ENCODE measurements at regions not wholly inside any gene's neighbourhood (a gene's known extent, or its start where the extent isn't known, plus 50 kb on each side); places are given as distances from the start of the nearest gene placed in this dataset.

GRCh38 chr2:39949131-39949530, 170.1 kb upstream of the THUMPD2 start:
- Histone ChIP-seq H3K9me3 (ENCODE audit: low read depth, low read length) (no peaks in the 10 kb centered on the region), H3K27ac (no peak overlapping the region), H3K36me3 (ENCODE audit: insufficient read depth, low read length) (no peaks in the 10 kb centered on the region), H3K9ac (ENCODE audit: insufficient read length) (no peak overlapping the region), H3K4me3 (no peak overlapping the region)
- TF ChIP-seq EZH2 (IDR thresholded peaks at IDR 0.05), result no peak
- TF ChIP-seq FOXP2 (optimal IDR thresholded peaks at IDR 0.05; ENCODE audit: control extremely low read depth, extremely low read length, insufficient read depth), result no peak
- TF ChIP-seq POLR2AphosphoS5 (IDR thresholded peaks at IDR 0.05; ENCODE audit: borderline replicate concordance, low read depth, low read length), result no peak
- DNase-seq (ENCODE audit: low read depth, low spot score), result no peak

GRCh38 chr2:39948016-39948719, 169.1 kb upstream of the THUMPD2 start:
- Histone ChIP-seq H3K27ac (no peak overlapping the region), H3K4me3 (no peak overlapping the region), H3K9ac (ENCODE audit: insufficient read length) (no peak overlapping the region), H3K9me3 (ENCODE audit: low read depth, low read length) (no peaks in the 10 kb centered on the region), H3K36me3 (ENCODE audit: insufficient read depth, low read length) (no peaks in the 10 kb centered on the region)
- no peak for TF ChIP-seq FOXP2 (optimal IDR thresholded peaks at IDR 0.05; ENCODE audit: control extremely low read depth, extremely low read length, insufficient read depth)
- no peak for TF ChIP-seq EZH2 (IDR thresholded peaks at IDR 0.05)
- no peak for TF ChIP-seq POLR2AphosphoS5 (IDR thresholded peaks at IDR 0.05; ENCODE audit: borderline replicate concordance, low read depth, low read length)
- DNase-seq (ENCODE audit: low read depth, low spot score), result no peak

GRCh38 chr2:39947294-39948015, 168.4 kb upstream of the THUMPD2 start:
- no peak overlapping the region for H3K4me3 ChIP-seq
- no peaks in the 10 kb centered on the region for H3K9me3 ChIP-seq (ENCODE audit: low read depth, low read length)
- H3K36me3 ChIP-seq (ENCODE audit: insufficient read depth, low read length), result no peaks in the 10 kb centered on the region
- no peak for DNase-seq (ENCODE audit: low read depth, low spot score)
- TF ChIP-seq POLR2AphosphoS5 (IDR thresholded peaks at IDR 0.05; ENCODE audit: borderline replicate concordance, low read depth, low read length) (no peak), EZH2 (IDR thresholded peaks at IDR 0.05) (no peak), FOXP2 (optimal IDR thresholded peaks at IDR 0.05; ENCODE audit: control extremely low read depth, extremely low read length, insufficient read depth) (no peak)
- no peak overlapping the region for H3K9ac ChIP-seq (ENCODE audit: insufficient read length)
- no peak overlapping the region for H3K27ac ChIP-seq

GRCh38 chr2:39942950-39943349, 163.9 kb upstream of the THUMPD2 start:
- TF ChIP-seq EZH2 (IDR thresholded peaks at IDR 0.05) (no peak), POLR2AphosphoS5 (IDR thresholded peaks at IDR 0.05; ENCODE audit: borderline replicate concordance, low read depth, low read length) (no peak), FOXP2 (optimal IDR thresholded peaks at IDR 0.05; ENCODE audit: control extremely low read depth, extremely low read length, insufficient read depth) (no peak)
- Histone ChIP-seq H3K27ac (no peak overlapping the region), H3K4me3 (no peak overlapping the region), H3K36me3 (ENCODE audit: insufficient read depth, low read length) (no peaks in the 10 kb centered on the region), H3K9ac (ENCODE audit: insufficient read length) (no peak overlapping the region), H3K9me3 (ENCODE audit: low read depth, low read length) (no peaks in the 10 kb centered on the region)
- no peak for DNase-seq (ENCODE audit: low read depth, low spot score)

GRCh38 chr2:39938035-39938835, 159.2 kb upstream of the THUMPD2 start:
- no peak overlapping the region for H3K9ac ChIP-seq (ENCODE audit: insufficient read length)
- DNase-seq (ENCODE audit: low read depth, low spot score), result no peak
- no peak overlapping the region for H3K27ac ChIP-seq
- TF ChIP-seq FOXP2 (optimal IDR thresholded peaks at IDR 0.05; ENCODE audit: control extremely low read depth, extremely low read length, insufficient read depth), result no peak
- no peak for TF ChIP-seq EZH2 (IDR thresholded peaks at IDR 0.05)
- TF ChIP-seq POLR2AphosphoS5 (IDR thresholded peaks at IDR 0.05; ENCODE audit: borderline replicate concordance, low read depth, low read length), result no peak
- no peaks in the 10 kb centered on the region for H3K36me3 ChIP-seq (ENCODE audit: insufficient read depth, low read length)
- H3K9me3 ChIP-seq (ENCODE audit: low read depth, low read length), result no peaks in the 10 kb centered on the region
- no peak overlapping the region for H3K4me3 ChIP-seq

- TF ChIP-seq FOXP2 (optimal IDR thresholded peaks at IDR 0.05; ENCODE audit: control extremely low read depth, extremely low read length, insufficient read depth), result no peak
- no peak for TF ChIP-seq POLR2AphosphoS5 (IDR thresholded peaks at IDR 0.05; ENCODE audit: borderline replicate concordance, low read depth, low read length)
- TF ChIP-seq EZH2 (IDR thresholded peaks at IDR 0.05), result no peak
- Histone ChIP-seq H3K9ac (ENCODE audit: insufficient read length) (no peak overlapping the region), H3K27ac (no peak overlapping the region), H3K4me3 (no peak overlapping the region), H3K36me3 (ENCODE audit: insufficient read depth, low read length) (no peaks in the 10 kb centered on the region), H3K9me3 (ENCODE audit: low read depth, low read length) (no peaks in the 10 kb centered on the region)
- no peak for DNase-seq (ENCODE audit: low read depth, low spot score)
These were observed 158.6 kb upstream of the THUMPD2 start for GRCh38 chr2:39937621-39938020.

- no peak for TF ChIP-seq FOXP2 (optimal IDR thresholded peaks at IDR 0.05; ENCODE audit: control extremely low read depth, extremely low read length, insufficient read depth)
- no peak for TF ChIP-seq EZH2 (IDR thresholded peaks at IDR 0.05)
- Histone ChIP-seq H3K9ac (ENCODE audit: insufficient read length) (no peak overlapping the region), H3K9me3 (ENCODE audit: low read depth, low read length) (no peaks in the 10 kb centered on the region), H3K27ac (no peak overlapping the region), H3K4me3 (no peak overlapping the region), H3K36me3 (ENCODE audit: insufficient read depth, low read length) (no peaks in the 10 kb centered on the region)
- no peak for DNase-seq (ENCODE audit: low read depth, low spot score)
These were observed 155.8 kb upstream of the THUMPD2 start for GRCh38 chr2:39934851-39935250.

GRCh38 chr2:39933196-39933595, 154.1 kb upstream of the THUMPD2 start:
- TF ChIP-seq FOXP2 (optimal IDR thresholded peaks at IDR 0.05; ENCODE audit: control extremely low read depth, extremely low read length, insufficient read depth) (no peak), EZH2 (IDR thresholded peaks at IDR 0.05) (no peak), POLR2AphosphoS5 (IDR thresholded peaks at IDR 0.05; ENCODE audit: borderline replicate concordance, low read depth, low read length) (no peak)
- H3K36me3 ChIP-seq (ENCODE audit: insufficient read depth, low read length), result no peaks in the 10 kb centered on the region
- no peak for DNase-seq (ENCODE audit: low read depth, low spot score)
- no peak overlapping the region for H3K27ac ChIP-seq
- H3K9me3 ChIP-seq (ENCODE audit: low read depth, low read length), result no peaks in the 10 kb centered on the region
- no peak overlapping the region for H3K4me3 ChIP-seq
- H3K9ac ChIP-seq (ENCODE audit: insufficient read length), result no peak overlapping the region
